Loucy (cell line): ENCODE measurements at regions not wholly inside any gene's neighbourhood (a gene's known extent, or its start where the extent isn't known, plus 50 kb on each side); places are given as distances from the start of the nearest gene placed in this dataset.

Experiments
- H2AFZ ChIP-seq: fragments of 200-600 bp; sonication (generic); 2 replicates; pipeline ENCODE4 v1.6.0; 2016; ENCODE audit warnings: antibody characterized with exemption, mild to moderate bottlenecking, low read length, moderate library complexity
- H3F3A ChIP-seq: fragments of 200-600 bp; 2 replicates; pipeline ENCODE4 v1.6.0; 2016; ENCODE audit warnings: antibody characterized with exemption, low read depth, mild to moderate bottlenecking
- H3K27me3 ChIP-seq: fragments of 200-600 bp; sonication (generic); 2 replicates; pipeline ENCODE4 v1.6.1; 2014; ENCODE audit warnings: low read length, mild to moderate bottlenecking; ENCODE audit not compliant: insufficient read depth, poor library complexity, severe bottlenecking
- H3K36me3 ChIP-seq: fragments of 200-600 bp; sonication (generic); 2 replicates; pipeline ENCODE4 v1.6.1; 2016; ENCODE audit warnings: low read length; ENCODE audit not compliant: insufficient read depth
- H3K4me1 ChIP-seq: fragments of 200-600 bp; sonication (generic); 2 replicates; pipeline ENCODE4 v1.5.1; 2014; ENCODE audit warnings: low read length, mild to moderate bottlenecking; ENCODE audit not compliant: insufficient read depth, poor library complexity, severe bottlenecking
- H3K4me2 ChIP-seq: fragments of 200-600 bp; sonication (generic); 2 replicates; pipeline ENCODE4 v1.6.0; 2014; ENCODE audit warnings: antibody characterized with exemption, low read length, low read depth, mild to moderate bottlenecking; ENCODE audit not compliant: poor library complexity, severe bottlenecking
- H3K4me3 ChIP-seq: fragments of 200-600 bp; sonication (generic); 2 replicates; pipeline ENCODE4 v1.5.1; 2014; ENCODE audit warnings: low read length, mild to moderate bottlenecking, mixed read lengths; ENCODE audit not compliant: poor library complexity, severe bottlenecking
- H3K79me2 ChIP-seq: fragments of 200-600 bp; sonication (generic); 2 replicates; pipeline ENCODE4 v1.6.1; 2014; ENCODE audit warnings: low read length; ENCODE audit not compliant: insufficient read depth
- H3K9ac ChIP-seq: fragments of 200-600 bp; sonication (generic); 2 replicates; pipeline ENCODE4 v1.6.0; 2014; ENCODE audit warnings: mild to moderate bottlenecking, low read depth, low read length, moderate library complexity; ENCODE audit not compliant: poor library complexity, severe bottlenecking
- H3K9me2 ChIP-seq: fragments of 200-600 bp; sonication (generic); replicated peaks from 2 replicates; pipeline ENCODE4 v1.6.1; 2016; ENCODE audit warnings: low read depth, low read length, mixed read lengths
- H3K9me3 ChIP-seq: fragments of 200-600 bp; sonication (generic); 2 replicates; pipeline ENCODE4 v1.6.1; 2014; ENCODE audit warnings: mild to moderate bottlenecking, antibody characterized with exemption, low read length, low read depth; ENCODE audit not compliant: insufficient read depth
- H4K20me1 ChIP-seq: fragments of 200-600 bp; sonication (generic); 2 replicates; pipeline ENCODE4 v1.6.0; 2014; ENCODE audit warnings: antibody characterized with exemption, low read length, mild to moderate bottlenecking; ENCODE audit not compliant: insufficient read depth, poor library complexity, severe bottlenecking
- EZH2phosphoT487 ChIP-seq: fragments of 200-600 bp; IDR thresholded peaks from 2 replicates; pipeline ENCODE4 v1.6.1; 2018; ENCODE audit warnings: antibody characterized with exemption, mild to moderate bottlenecking, moderate library complexity, borderline replicate concordance
- TF ChIP-seq, protein P1 (sequence below): fragments of 200-600 bp; sonication (generic); conservative IDR thresholded peaks from 2 replicates; pipeline ENCODE4 v1.5.1; 2014; ENCODE audit warnings: mild to moderate bottlenecking, antibody characterized with exemption, low read length

DNA sequence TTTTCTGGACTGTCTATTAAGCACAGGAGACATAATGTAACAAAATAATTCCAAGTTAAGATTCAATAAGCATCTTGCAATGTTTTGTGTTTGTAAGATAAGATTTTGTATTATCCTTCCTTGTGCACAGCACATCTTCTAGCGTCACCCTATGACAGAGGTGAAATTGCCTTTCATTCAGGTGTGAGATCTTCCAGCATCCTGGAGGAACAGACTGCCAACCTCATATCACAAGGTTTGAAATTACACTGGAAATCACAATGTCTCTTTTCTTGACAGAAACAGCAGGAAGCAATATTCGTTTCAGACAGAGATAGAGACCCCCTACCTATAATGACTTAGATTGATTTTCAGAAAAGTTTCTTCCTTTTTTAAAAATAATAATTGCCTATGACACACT lies 668.6 kb downstream of the GABRG1 start:
- H3K4me2 ChIP-seq, result no peak overlapping the region
- no peak overlapping the region for H3K4me3 ChIP-seq
- no peak overlapping the region for H2AFZ ChIP-seq
- no peaks in the 10 kb centered on the region for H3K36me3 ChIP-seq
- no peaks in the 10 kb centered on the region for H3K27me3 ChIP-seq
- no peaks in the 10 kb centered on the region for H3K4me1 ChIP-seq
- H4K20me1 ChIP-seq, result no peaks in the 10 kb centered on the region
- no peaks in the 10 kb centered on the region for H3K9me3 ChIP-seq
- TF ChIP-seq EZH2phosphoT487, result no peak
- TF ChIP-seq, protein P1, sequence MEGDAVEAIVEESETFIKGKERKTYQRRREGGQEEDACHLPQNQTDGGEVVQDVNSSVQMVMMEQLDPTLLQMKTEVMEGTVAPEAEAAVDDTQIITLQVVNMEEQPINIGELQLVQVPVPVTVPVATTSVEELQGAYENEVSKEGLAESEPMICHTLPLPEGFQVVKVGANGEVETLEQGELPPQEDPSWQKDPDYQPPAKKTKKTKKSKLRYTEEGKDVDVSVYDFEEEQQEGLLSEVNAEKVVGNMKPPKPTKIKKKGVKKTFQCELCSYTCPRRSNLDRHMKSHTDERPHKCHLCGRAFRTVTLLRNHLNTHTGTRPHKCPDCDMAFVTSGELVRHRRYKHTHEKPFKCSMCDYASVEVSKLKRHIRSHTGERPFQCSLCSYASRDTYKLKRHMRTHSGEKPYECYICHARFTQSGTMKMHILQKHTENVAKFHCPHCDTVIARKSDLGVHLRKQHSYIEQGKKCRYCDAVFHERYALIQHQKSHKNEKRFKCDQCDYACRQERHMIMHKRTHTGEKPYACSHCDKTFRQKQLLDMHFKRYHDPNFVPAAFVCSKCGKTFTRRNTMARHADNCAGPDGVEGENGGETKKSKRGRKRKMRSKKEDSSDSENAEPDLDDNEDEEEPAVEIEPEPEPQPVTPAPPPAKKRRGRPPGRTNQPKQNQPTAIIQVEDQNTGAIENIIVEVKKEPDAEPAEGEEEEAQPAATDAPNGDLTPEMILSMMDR, result no peak
- no peaks in the 10 kb centered on the region for H3F3A ChIP-seq
- H3K9ac ChIP-seq, result no peak overlapping the region
- no peaks in the 10 kb centered on the region for H3K9me2 ChIP-seq
- no peaks in the 10 kb centered on the region for H3K79me2 ChIP-seq

DNA sequence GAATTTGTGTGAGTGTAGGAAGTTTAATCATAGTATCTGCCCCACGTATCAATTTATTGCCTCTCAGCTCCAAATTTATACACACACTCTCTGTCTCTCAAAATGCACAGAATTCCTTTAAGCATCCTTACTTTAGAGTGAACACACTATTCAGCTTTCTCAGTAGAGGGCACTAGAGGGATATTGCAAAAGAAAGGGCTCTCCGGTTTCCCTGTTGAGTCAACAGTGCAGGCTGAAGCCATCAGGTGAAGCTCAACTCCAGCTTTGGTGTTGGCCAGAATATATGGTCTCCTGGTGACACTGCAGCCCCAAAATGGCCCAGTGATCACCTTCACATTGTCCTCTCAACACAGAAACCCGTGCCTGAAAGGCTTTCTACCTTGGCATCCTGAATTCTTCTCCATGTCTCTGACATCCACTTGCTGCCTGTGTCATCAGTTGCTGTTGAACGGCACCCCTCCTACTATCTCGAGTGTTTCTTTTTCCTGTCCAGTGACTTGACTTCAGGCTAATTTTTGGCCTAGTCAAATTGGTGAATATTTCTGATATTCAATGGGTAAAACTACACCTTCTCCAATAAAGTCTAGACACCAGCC lies 670.5 kb downstream of the GABRG1 start:
- no peak overlapping the region for H3K4me3 ChIP-seq
- no peak for TF ChIP-seq EZH2phosphoT487
- TF ChIP-seq, protein P1, result peak; percentile 63

DNA sequence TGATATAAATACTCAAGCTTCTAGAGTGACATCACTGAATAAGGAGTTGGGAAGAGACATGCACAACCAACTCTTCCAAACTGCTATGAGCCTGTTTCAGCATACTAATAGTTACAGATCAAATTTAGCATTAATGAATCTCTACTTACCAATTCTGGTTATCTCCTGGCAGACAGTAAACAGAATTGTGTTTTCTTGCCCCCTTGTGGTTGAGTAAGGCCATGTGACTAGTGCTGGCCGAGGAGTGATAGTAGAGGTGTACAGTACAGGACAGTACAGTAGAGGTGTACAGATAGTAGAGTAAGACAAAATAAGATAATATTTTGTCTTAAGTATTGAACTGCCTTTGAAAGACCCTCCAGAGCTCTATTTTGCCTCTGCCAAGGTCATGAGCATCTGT lies 681.4 kb downstream of the GABRG1 start:
- TF ChIP-seq EZH2phosphoT487, result no peak
- TF ChIP-seq, protein P1, result peak; percentile 60
- H3F3A ChIP-seq, result no peaks in the 10 kb centered on the region
- no peak overlapping the region for H2AFZ ChIP-seq
- no peak overlapping the region for H3K9ac ChIP-seq
- H3K36me3 ChIP-seq, result no peaks in the 10 kb centered on the region
- H3K4me2 ChIP-seq, result no peak overlapping the region
- H3K27me3 ChIP-seq, result no peaks in the 10 kb centered on the region
- no peaks in the 10 kb centered on the region for H3K9me3 ChIP-seq
- no peak overlapping the region for H3K4me3 ChIP-seq
- no peaks in the 10 kb centered on the region for H3K79me2 ChIP-seq
- no peaks in the 10 kb centered on the region for H4K20me1 ChIP-seq
- no peaks in the 10 kb centered on the region for H3K4me1 ChIP-seq
- no peaks in the 10 kb centered on the region for H3K9me2 ChIP-seq

More for the DNA sequence above, 670.5 kb downstream of the GABRG1 start:
- H3K4me1 ChIP-seq, result no peaks in the 10 kb centered on the region
- no peaks in the 10 kb centered on the region for H3K9me2 ChIP-seq
- H3K36me3 ChIP-seq, result no peaks in the 10 kb centered on the region
- H3K4me2 ChIP-seq, result no peak overlapping the region
- H3K79me2 ChIP-seq, result no peaks in the 10 kb centered on the region
- H3K27me3 ChIP-seq, result no peaks in the 10 kb centered on the region
- H3K9ac ChIP-seq, result no peak overlapping the region
- no peaks in the 10 kb centered on the region for H3K9me3 ChIP-seq
- no peaks in the 10 kb centered on the region for H3F3A ChIP-seq
- H4K20me1 ChIP-seq, result no peaks in the 10 kb centered on the region
- H2AFZ ChIP-seq, result 0 out of 2 replicates have a peak overlapping the region, but pooled peaks have one; percentile 3
